K562 (cell line): ENCODE measurements at regions not wholly inside any gene's neighbourhood (a gene's known extent, or its start where the extent isn't known, plus 50 kb on each side); places are given as distances from the start of the nearest gene placed in this dataset.

ENCODE experiments used
- ELF1 ChIP-seq: fragments of 200-800 bp; sonication (Bioruptor generic); IDR thresholded peaks from 2 replicates; pipeline ENCODE4 v1.6.1; 2016; ENCODE audit warnings: missing genetic modification characterization, missing compliant biosample characterization
- GABPB1 ChIP-seq: sonication (generic); formaldehyde crosslinking; IDR thresholded peaks from 2 replicates; pipeline ENCODE4 v1.8.0; 2022; ENCODE audit warnings: mild to moderate bottlenecking, missing genetic modification reagents
- HBP1 ChIP-seq: fragments of 450-650 bp; formaldehyde crosslinking; IDR thresholded peaks from 2 replicates; pipeline ENCODE4 v1.4.0; 2022; ENCODE audit warnings: missing genetic modification characterization
- POLR2AphosphoS5 ChIP-seq: IDR thresholded peaks from 2 replicates; pipeline ENCODE4 v1.6.1; 2011; ENCODE audit warnings: mild to moderate bottlenecking, low read depth, low read length, moderate library complexity; ENCODE audit not compliant: control insufficient read depth, insufficient read depth
- REST ChIP-seq, 2 experiments: fragments of 450-650 bp; formaldehyde crosslinking in 1 of 2; IDR thresholded peaks; 2 replicates each; pipeline versions ENCODE4 v1.4.0 to v1.6.1; 2014 to 2020; ENCODE audit warnings: mild to moderate bottlenecking in 2 of 2, borderline replicate concordance in 1 of 2, low read depth in 1 of 2
- TCF7 ChIP-seq: sonication (generic); IDR thresholded peaks from 2 replicates; pipeline ENCODE4 v1.6.1; 2016; ENCODE audit warnings: antibody characterized with exemption, borderline replicate concordance
- ZBTB33 ChIP-seq: sonication (generic); formaldehyde crosslinking; IDR thresholded peaks from 2 replicates; pipeline ENCODE4 v1.8.1; 2023; ENCODE audit warnings: mild to moderate bottlenecking, missing genetic modification reagents
- ZC3H11A ChIP-seq: IDR thresholded peaks from 2 replicates; pipeline ENCODE4 v1.6.1; 2012; ENCODE audit warnings: low read depth, low read length, improper control_type of control experiment
- ZNF263 ChIP-seq: sonication (generic); formaldehyde crosslinking; IDR thresholded peaks from 2 replicates; pipeline ENCODE4 v1.8.0; 2022; ENCODE audit warnings: mild to moderate bottlenecking, missing genetic modification reagents, borderline replicate concordance

GRCh38 chr2:191565647-191566198, 112.2 kb upstream of the NABP1 start:
- TF ChIP-seq TCF7 (no peak), POLR2AphosphoS5 (no peak), ZC3H11A (no peak), ELF1 (tag) (no peak), GABPB1 (CRISPR knock-in tag) (no peak), ZBTB33 (CRISPR knock-in tag) (no peak), ZNF263 (CRISPR knock-in tag) (no peak), HBP1 (no peak), REST (IDR thresholded peaks at IDR 0.05; ENCODE audit: borderline replicate concordance) (no peak), REST (CRISPR knock-in tag; IDR thresholded peaks at IDR 0.05; ENCODE audit: low read depth) (no peak)
